NB4 (cell line): ENCODE measurements at regions not wholly inside any gene's neighbourhood (a gene's known extent, or its start where the extent isn't known, plus 50 kb on each side); places are given as distances from the start of the nearest gene placed in this dataset.

Source experiments
- POLR2A ChIP-seq: IDR thresholded peaks from 2 replicates; pipeline ENCODE4 v1.6.1; 2011; ENCODE audit warnings: mild to moderate bottlenecking; ENCODE audit not compliant: insufficient read length; ENCODE audit errors: extremely low read depth
- TF ChIP-seq, protein P1 (sequence below): IDR thresholded peaks from one replicate; pipeline ENCODE4 v1.5.1; 2012; ENCODE audit warnings: low read depth, low read length
- TF ChIP-seq, protein P2 (sequence below): IDR thresholded peaks from 2 replicates; pipeline ENCODE4 v1.6.1; 2011; ENCODE audit warnings: low read depth, low read length

DNA sequence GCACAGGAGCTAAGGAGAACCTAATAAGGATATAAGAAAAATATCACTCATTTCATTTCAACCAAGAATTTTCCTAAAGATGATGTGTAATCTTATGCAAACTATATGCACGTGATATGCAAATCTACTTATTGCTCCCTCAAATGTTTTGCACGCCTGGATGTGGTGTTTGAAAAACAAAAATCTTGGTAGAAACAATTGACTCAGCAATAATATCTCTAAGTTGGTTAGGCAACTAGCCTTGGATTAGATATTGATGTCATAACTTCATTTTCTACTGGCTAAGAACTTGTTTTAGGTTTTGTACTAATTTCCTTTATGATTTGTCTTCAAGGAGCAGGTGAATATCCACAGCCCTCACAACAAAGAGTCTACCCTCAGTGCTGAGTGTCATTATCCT, 164.6 kb downstream of the TM2D1 start:
- TF ChIP-seq, protein P1, sequence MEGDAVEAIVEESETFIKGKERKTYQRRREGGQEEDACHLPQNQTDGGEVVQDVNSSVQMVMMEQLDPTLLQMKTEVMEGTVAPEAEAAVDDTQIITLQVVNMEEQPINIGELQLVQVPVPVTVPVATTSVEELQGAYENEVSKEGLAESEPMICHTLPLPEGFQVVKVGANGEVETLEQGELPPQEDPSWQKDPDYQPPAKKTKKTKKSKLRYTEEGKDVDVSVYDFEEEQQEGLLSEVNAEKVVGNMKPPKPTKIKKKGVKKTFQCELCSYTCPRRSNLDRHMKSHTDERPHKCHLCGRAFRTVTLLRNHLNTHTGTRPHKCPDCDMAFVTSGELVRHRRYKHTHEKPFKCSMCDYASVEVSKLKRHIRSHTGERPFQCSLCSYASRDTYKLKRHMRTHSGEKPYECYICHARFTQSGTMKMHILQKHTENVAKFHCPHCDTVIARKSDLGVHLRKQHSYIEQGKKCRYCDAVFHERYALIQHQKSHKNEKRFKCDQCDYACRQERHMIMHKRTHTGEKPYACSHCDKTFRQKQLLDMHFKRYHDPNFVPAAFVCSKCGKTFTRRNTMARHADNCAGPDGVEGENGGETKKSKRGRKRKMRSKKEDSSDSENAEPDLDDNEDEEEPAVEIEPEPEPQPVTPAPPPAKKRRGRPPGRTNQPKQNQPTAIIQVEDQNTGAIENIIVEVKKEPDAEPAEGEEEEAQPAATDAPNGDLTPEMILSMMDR, result no peak
- TF ChIP-seq POLR2A, result no peak
- TF ChIP-seq, protein P2, sequence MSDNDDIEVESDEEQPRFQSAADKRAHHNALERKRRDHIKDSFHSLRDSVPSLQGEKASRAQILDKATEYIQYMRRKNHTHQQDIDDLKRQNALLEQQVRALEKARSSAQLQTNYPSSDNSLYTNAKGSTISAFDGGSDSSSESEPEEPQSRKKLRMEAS, result no peak
